H1 (cell line): ENCODE measurements at regions not wholly inside any gene's neighbourhood (a gene's known extent, or its start where the extent isn't known, plus 50 kb on each side); places are given as distances from the start of the nearest gene placed in this dataset.

Experiments
- CTCF ChIA-PET: fragments of 300-600 bp; sonication (Branson Sonifier 250); formaldehyde crosslinking; loops from one replicate; lab custom pipeline; 2021; ENCODE audit not compliant: partially characterized antibody; lab: Charles Lee
- POLR2A ChIA-PET: fragments of 300-600 bp; sonication (Branson Sonifier 250); formaldehyde crosslinking; loops from one replicate; lab custom pipeline; 2021; ENCODE audit warnings: inconsistent platforms; ENCODE audit not compliant: partially characterized antibody; lab: Charles Lee
- DNase-seq, 2 experiments: peaks; one replicate each; pipeline versions ENCODE4 v3.0.0 to v3.0.0-alpha.2; 2010 to 2022; ENCODE audit warnings: low spot score in 2 of 2, low read depth in 1 of 2, mixed read lengths in 1 of 2
- FAIRE-seq: peaks from 2 replicates; lab custom pipeline; 2011; peaks lifted over from hg19 to GRCh38; lab: Jason Lieb, UNC
- H2AFZ ChIP-seq: 2 replicates; pipeline ENCODE4 v1.8.1; 2012; ENCODE audit warnings: low read length, inconsistent platforms
- H2AK5ac ChIP-seq: 2 replicates; pipeline ENCODE4 v1.6.1; 2013; ENCODE audit warnings: low read depth, low read length
- H2BK120ac ChIP-seq: replicated peaks from 2 replicates; pipeline ENCODE3; 2013; ENCODE audit warnings: low read depth, low read length, inconsistent platforms
- H2BK12ac ChIP-seq: 2 replicates; pipeline ENCODE4 v1.6.1; 2013; ENCODE audit warnings: low read depth, low read length
- H2BK15ac ChIP-seq: 2 replicates; pipeline ENCODE4 v1.6.1; 2013; ENCODE audit warnings: low read length
- H2BK20ac ChIP-seq: 2 replicates; pipeline ENCODE4 v1.6.1; 2013; ENCODE audit warnings: low read length
- H2BK5ac ChIP-seq: 2 replicates; pipeline ENCODE4 v1.6.1; 2013; ENCODE audit warnings: low read depth, low read length
- H3K14ac ChIP-seq: 2 replicates; pipeline ENCODE4 v1.6.1; 2013; ENCODE audit warnings: inconsistent platforms; ENCODE audit not compliant: insufficient read length
- H3K18ac ChIP-seq: 2 replicates; pipeline ENCODE4 v1.6.1; 2013; ENCODE audit warnings: low read length; ENCODE audit errors: extremely low read depth
- H3K23ac ChIP-seq: 2 replicates; pipeline ENCODE4 v1.6.1; 2013; ENCODE audit warnings: inconsistent platforms; ENCODE audit not compliant: insufficient read length
- H3K23me2 ChIP-seq: 2 replicates; pipeline ENCODE4 v1.6.1; 2013; ENCODE audit warnings: low read depth, low read length
- H3K27ac ChIP-seq: 2 replicates; pipeline ENCODE4 v1.6.1; 2011; ENCODE audit warnings: low read depth, low read length, inconsistent platforms
- H3K27me3 ChIP-seq, 4 experiments: replicated peaks in 1 of 4; 1 replicate in 1 of 4; 2 replicates in 3 of 4; pipeline versions ENCODE4 v1.6.1 to v1.8.1; 2011 to 2013; ENCODE audit warnings: low read length in 3 of 4, mild to moderate bottlenecking in 3 of 4, inconsistent platforms in 2 of 4, mixed read lengths in 2 of 4, moderate library complexity in 1 of 4; ENCODE audit not compliant: control insufficient read depth in 3 of 4, insufficient read depth in 3 of 4; ENCODE audit errors: extremely low read depth in 1 of 4
- H3K36me3 ChIP-seq, 4 experiments: 2 replicates each; pipeline versions ENCODE4 v1.6.1 to v1.8.1; 2011 to 2013; ENCODE audit warnings: mild to moderate bottlenecking in 4 of 4, low read length in 3 of 4, moderate library complexity in 2 of 4, control low read depth in 1 of 4, inconsistent platforms in 1 of 4; ENCODE audit not compliant: insufficient read depth in 4 of 4, control insufficient read depth in 2 of 4
- H3K4ac ChIP-seq: replicated peaks from 2 replicates; pipeline ENCODE3; 2013; ENCODE audit warnings: low read length, low read depth, mixed read lengths, inconsistent platforms; ENCODE audit not compliant: insufficient read length
- H3K4me1 ChIP-seq, 4 experiments: replicated peaks in 1 of 4; 1 replicate in 1 of 4; 2 replicates in 3 of 4; pipeline versions ENCODE4 v1.6.1 to v1.8.1; 2011 to 2013; ENCODE audit warnings: low read length in 3 of 4, inconsistent platforms in 2 of 4, mixed read lengths in 1 of 4; ENCODE audit not compliant: insufficient read depth in 4 of 4, control insufficient read depth in 3 of 4
- H3K4me2 ChIP-seq, 2 experiments: 2 replicates each; pipeline versions ENCODE4 v1.6.1 to v1.8.1; 2011 to 2013; ENCODE audit warnings: low read depth in 2 of 2, low read length in 2 of 2, control low read depth in 1 of 2, inconsistent platforms in 1 of 2, mild to moderate bottlenecking in 1 of 2; ENCODE audit not compliant: insufficient read depth in 1 of 2
- H3K4me3 ChIP-seq, 4 experiments: fragments of 200-600, 300-600 bp in 1 of 4; sonication (generic), shearing (Covaris generic), sonication (Bioruptor Twin) in 1 of 4; 2 replicates each; pipeline versions ENCODE4 v1.5.1 to v1.8.1; 2011 to 2016; ENCODE audit warnings: low read length in 4 of 4, low read depth in 3 of 4, control low read depth in 2 of 4, inconsistent platforms in 2 of 4, mild to moderate bottlenecking in 2 of 4, mixed read lengths in 1 of 4, moderate library complexity in 1 of 4; ENCODE audit not compliant: insufficient read depth in 2 of 4; ENCODE audit errors: extremely low read depth in 1 of 4
- H3K56ac ChIP-seq: replicated peaks from 2 replicates; pipeline ENCODE3; 2013; ENCODE audit warnings: low read depth, mild to moderate bottlenecking, mixed read lengths, low read length, inconsistent platforms; ENCODE audit not compliant: insufficient read length
- H3K79me1 ChIP-seq: 2 replicates; pipeline ENCODE4 v1.6.1; 2013; ENCODE audit warnings: low read depth, low read length, control low read depth
- H3K79me2 ChIP-seq, 2 experiments: 2 replicates each; pipeline versions ENCODE4 v1.6.1 to v1.8.1; 2012 to 2013; ENCODE audit warnings: low read length in 2 of 2, mild to moderate bottlenecking in 2 of 2, inconsistent platforms in 1 of 2; ENCODE audit not compliant: insufficient read depth in 2 of 2, control insufficient read depth in 1 of 2
- H3K9ac ChIP-seq, 4 experiments: replicated peaks in 1 of 4; 1 replicate in 1 of 4; 2 replicates in 3 of 4; pipeline versions ENCODE4 v1.6.1 to v1.8.1; 2011 to 2013; ENCODE audit warnings: low read depth in 3 of 4, low read length in 3 of 4, control low read depth in 2 of 4, mild to moderate bottlenecking in 2 of 4, moderate library complexity in 2 of 4, inconsistent platforms in 1 of 4; ENCODE audit errors: extremely low read depth in 1 of 4
- H3K9me3 ChIP-seq, 2 experiments: 2 replicates each; pipeline versions ENCODE4 v1.6.1 to v1.8.1; 2012 to 2013; ENCODE audit warnings: mild to moderate bottlenecking in 2 of 2, moderate library complexity in 2 of 2, control low read depth in 1 of 2, inconsistent platforms in 1 of 2, low read depth in 1 of 2, low read length in 1 of 2, mixed read lengths in 1 of 2; ENCODE audit not compliant: insufficient read depth in 2 of 2
- H4K20me1 ChIP-seq, 2 experiments: replicated peaks in 1 of 2; 2 replicates each; pipeline versions ENCODE3 to v1.8.1; 2011 to 2013; ENCODE audit warnings: inconsistent platforms in 2 of 2, low read length in 2 of 2, mild to moderate bottlenecking in 1 of 2; ENCODE audit not compliant: insufficient read depth in 2 of 2, control insufficient read depth in 1 of 2
- H4K5ac ChIP-seq: 2 replicates; pipeline ENCODE4 v1.6.1; 2013; ENCODE audit warnings: low read length, low read depth, mixed read lengths, inconsistent platforms; ENCODE audit not compliant: insufficient read length
- H4K8ac ChIP-seq: 2 replicates; pipeline ENCODE4 v1.8.0; 2013; ENCODE audit warnings: mild to moderate bottlenecking, moderate library complexity, low read length, inconsistent platforms; ENCODE audit not compliant: insufficient read depth; ENCODE audit errors: extremely low read depth
- H4K91ac ChIP-seq: replicated peaks from 2 replicates; pipeline ENCODE3; 2013; ENCODE audit warnings: low read length, mixed read lengths, inconsistent platforms; ENCODE audit not compliant: insufficient read length
- BRCA1 ChIP-seq: IDR thresholded peaks from 2 replicates; pipeline ENCODE4 v1.6.1; 2012; ENCODE audit warnings: low read depth, low read length, improper control_type of control experiment
- CEBPB ChIP-seq: IDR thresholded peaks from 2 replicates; pipeline ENCODE4 v1.6.1; 2012; ENCODE audit warnings: low read depth, low read length
- EP300 ChIP-seq, 2 experiments: IDR thresholded peaks; 1 replicate in 1 of 2; 2 replicates in 1 of 2; pipeline ENCODE4 v1.6.1; 2011 to 2012; ENCODE audit warnings: low read depth in 2 of 2, low read length in 2 of 2, mild to moderate bottlenecking in 2 of 2, borderline replicate concordance in 1 of 2, inconsistent platforms in 1 of 2, moderate library complexity in 1 of 2
- GTF2F1 ChIP-seq: IDR thresholded peaks from 2 replicates; pipeline ENCODE4 v1.6.1; 2012; ENCODE audit warnings: low read depth, low read length, improper control_type of control experiment, borderline replicate concordance
- KDM1A ChIP-seq: fragments of 200-600, 300-600 bp; sonication (generic); IDR thresholded peaks from 2 replicates; pipeline ENCODE4 v1.7.1; 2016; ENCODE audit warnings: mild to moderate bottlenecking, low read length, borderline replicate concordance
- SP2 ChIP-seq: IDR thresholded peaks from 2 replicates; pipeline ENCODE4 v1.6.1; 2012; ENCODE audit warnings: mild to moderate bottlenecking, low read length, inconsistent platforms
- WGBS, 2 experiments: shearing (Covaris generic) in 1 of 2; methylation state at CpG; one replicate each; pipeline versions ENCODE4 v1.1.6 to v1.1.7; 2013 to 2015; ENCODE audit warnings: low lambda C conversion rate in 2 of 2, mixed read lengths in 2 of 2, inconsistent platforms in 1 of 2, low coverage in 1 of 2, missing lambda C conversion rate in 1 of 2; ENCODE audit not compliant: insufficient replicate concordance in 2 of 2, insufficient coverage in 1 of 2, insufficient read length in 1 of 2; ENCODE audit errors: extremely low coverage in 1 of 2, missing lambda C conversion rate in 1 of 2; 5-methylcytosine and 5-hydroxymethylcytosine counted together

GRCh38 chr3:144444546-144444945, 472.9 kb downstream of the DIPK2A start:
- H2BK5ac ChIP-seq, result no peak overlapping the region
- CTCF ChIA-PET, result no interaction called here
- H3K56ac ChIP-seq, result no peak overlapping the region
- no peak overlapping the region for H2BK12ac ChIP-seq
- WGBS, 2 experiments, result 81% methylated on average over 4 of the region's 4 CpGs; no CpG with 5 or more reads in 1 of the 2 experiments
- peaks cover 0 to 1% (median 0%) of the 10 kb centered on the region in 4 experiments; a peak in 1 of 7 replicates for H3K27me3 ChIP-seq
- H2AK5ac ChIP-seq, result no peak overlapping the region
- no peak overlapping the region for H3K4me2 ChIP-seq
- no peak overlapping the region for H3K4ac ChIP-seq
- H3K14ac ChIP-seq, result no peak overlapping the region
- H4K5ac ChIP-seq, result no peak overlapping the region
- H2BK20ac ChIP-seq, result no peak overlapping the region
- TF ChIP-seq SP2 (no peak), CEBPB (no peak), KDM1A (no peak), BRCA1 (no peak), EP300 (IDR thresholded peaks at IDR 0.05; ENCODE audit: borderline replicate concordance in 1 of 2, low read depth in 2 of 2, low read length in 2 of 2) (no peak), GTF2F1 (no peak)
- H4K20me1 ChIP-seq, result no peaks in the 10 kb centered on the region
- FAIRE-seq (no peak), DNase-seq (no peak)
- H3K23ac ChIP-seq, result no peak overlapping the region
- no peaks in the 10 kb centered on the region for H3K79me1 ChIP-seq
- H2AFZ ChIP-seq, result no peak overlapping the region
- H3K79me2 ChIP-seq, result no peaks in the 10 kb centered on the region
- no peaks in the 10 kb centered on the region for H3K23me2 ChIP-seq
- POLR2A ChIA-PET, result no interaction called here
- no peak overlapping the region for H4K91ac ChIP-seq
- H3K27ac ChIP-seq, result no peak overlapping the region
- H2BK120ac ChIP-seq, result no peak overlapping the region
- no peak overlapping the region for H3K4me3 ChIP-seq
- no peak overlapping the region for H4K8ac ChIP-seq
- H3K9ac ChIP-seq, result no peak overlapping the region
- no peaks in the 10 kb centered on the region for H3K36me3 ChIP-seq
- no peaks in the 10 kb centered on the region for H3K4me1 ChIP-seq
- no peaks in the 10 kb centered on the region for H3K9me3 ChIP-seq
- H3K18ac ChIP-seq, result no peak overlapping the region
- no peak overlapping the region for H2BK15ac ChIP-seq
